SK-N-MC (cell line): ENCODE measurements at regions not wholly inside any gene's neighbourhood (a gene's known extent, or its start where the extent isn't known, plus 50 kb on each side); places are given as distances from the start of the nearest gene placed in this dataset.

Source experiments
- EZH2 ChIP-seq: fragments of 200-600 bp; sonication (generic); IDR thresholded peaks from one replicate; pipeline ENCODE4 v1.6.1; 2017; ENCODE audit warnings: antibody characterized with exemption
- FOXP2 ChIP-seq: optimal IDR thresholded peaks from 2 replicates; pipeline ENCODE3; 2011; ENCODE audit warnings: mild to moderate bottlenecking, moderate library complexity; ENCODE audit not compliant: insufficient read depth; ENCODE audit errors: extremely low read length, control extremely low read depth
- POLR2AphosphoS5 ChIP-seq: IDR thresholded peaks from 2 replicates; pipeline ENCODE4 v1.6.1; 2012; ENCODE audit warnings: mild to moderate bottlenecking, low read depth, low read length, borderline replicate concordance

DNA sequence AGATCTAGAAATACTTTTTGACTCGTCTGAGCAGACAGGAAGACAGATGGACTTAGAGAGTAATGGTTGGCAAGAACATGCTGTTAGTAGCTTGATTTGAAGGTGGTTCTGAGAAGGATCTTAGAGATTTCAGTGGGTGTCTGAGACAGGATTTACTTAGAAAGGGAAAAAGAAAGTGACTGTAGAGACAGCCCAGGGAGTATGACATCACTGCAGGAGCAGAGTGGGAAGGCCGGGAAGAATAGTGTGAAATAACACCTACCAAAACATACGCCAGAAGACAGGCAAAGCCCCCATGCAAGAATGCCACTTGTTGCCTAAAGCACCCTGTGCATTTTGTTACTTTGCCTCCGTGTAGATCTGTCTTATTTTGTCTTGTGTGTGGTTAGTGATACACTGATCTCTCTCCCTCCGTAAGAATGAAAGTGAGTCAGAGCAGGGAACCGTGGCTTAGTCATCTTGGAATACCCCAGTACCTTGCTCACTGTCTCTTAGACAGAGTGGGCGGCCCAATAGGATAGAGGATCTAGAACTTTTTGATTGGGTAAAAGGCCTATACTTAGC, 161.3 kb upstream of the IFNG-AS1 start:
- no peak for TF ChIP-seq POLR2AphosphoS5
- TF ChIP-seq FOXP2: no peak
- no peak for TF ChIP-seq EZH2
